Activated CD4-positive, alpha-beta T cell treated with anti-CD3 and anti-CD28 coated beads, Interleukin-2, amount 10 ng/mL, durations not matched to agents 24 days and 14 days (primary cell): ENCODE measurements at regions not wholly inside any gene's neighbourhood (a gene's known extent, or its start where the extent isn't known, plus 50 kb on each side); places are given as distances from the start of the nearest gene placed in this dataset.

Experiments
- DNase-seq: peaks from one replicate; pipeline ENCODE4 v3.0.0; 2022
- H3K27ac Mint-ChIP-seq: one replicate; pipeline ENCODE4 v1.8.0; 2022; ENCODE audit warnings: mild to moderate bottlenecking, mixed read lengths
- H3K27me3 Mint-ChIP-seq: one replicate; pipeline ENCODE4 v1.8.0; 2022; ENCODE audit warnings: mixed read lengths
- H3K36me3 Mint-ChIP-seq: one replicate; pipeline ENCODE4 v1.8.0; 2022; ENCODE audit warnings: low read depth, mild to moderate bottlenecking, mixed read lengths
- H3K4me1 Mint-ChIP-seq: one replicate; pipeline ENCODE4 v1.8.0; 2021; ENCODE audit warnings: mixed read lengths
- H3K4me3 Mint-ChIP-seq: one replicate; pipeline ENCODE4 v1.8.0; 2022; ENCODE audit warnings: mild to moderate bottlenecking, moderate library complexity, mixed read lengths
- H3K9me3 Mint-ChIP-seq: one replicate; pipeline ENCODE4 v1.8.0; 2021; ENCODE audit warnings: mixed read lengths
- intact Hi-C: fragments of 100-400 bp; cut with micrococcal nuclease; formaldehyde crosslinking; loops from one replicate; pipeline ENCODE4 v1.15.1; 2023

- peaks cover 6% of the 10 kb centered on the region for H3K27me3 Mint-ChIP-seq
- H3K27ac Mint-ChIP-seq: no peak overlapping the region
- DNase-seq: no peak
- peaks cover 5% of the 10 kb centered on the region for H3K4me1 Mint-ChIP-seq
- no peaks in the 10 kb centered on the region for H3K36me3 Mint-ChIP-seq
- intact Hi-C loops: no loop called here
- H3K9me3 Mint-ChIP-seq: peaks cover 3% of the 10 kb centered on the region
- H3K4me3 Mint-ChIP-seq: no peak overlapping the region
Measured at GRCh38 chr18:62442391-62442790, 80.4 kb upstream of the ZCCHC2 start.

- H3K27me3 Mint-ChIP-seq: no peaks in the 10 kb centered on the region
- H3K9me3 Mint-ChIP-seq: peaks cover 12% of the 10 kb centered on the region
- DNase-seq: no peak
- H3K4me1 Mint-ChIP-seq: peaks cover 8% of the 10 kb centered on the region
- H3K27ac Mint-ChIP-seq: peak overlapping the region; percentile 46
- H3K36me3 Mint-ChIP-seq: no peaks in the 10 kb centered on the region
- no peak overlapping the region for H3K4me3 Mint-ChIP-seq
- intact Hi-C loops: no loop called here
Measured at GRCh38 chr18:62445386-62445917, 77.4 kb upstream of the ZCCHC2 start.

- no peak for DNase-seq
Measured at GRCh38 chr18:62446511-62446910, 76.3 kb upstream of the ZCCHC2 start.

GRCh38 chr18:62447652-62448051, 75.2 kb upstream of the ZCCHC2 start:
- Mint-ChIP-seq H3K27me3 (no peaks in the 10 kb centered on the region), H3K9me3 (peaks cover 14% of the 10 kb centered on the region), H3K36me3 (no peaks in the 10 kb centered on the region), H3K4me1 (peaks cover 23% of the 10 kb centered on the region), H3K27ac (no peak overlapping the region), H3K4me3 (no peak overlapping the region)
- DNase-seq: no peak
- intact Hi-C loops: no loop called here

More at GRCh38 chr18:62446511-62446910, 76.3 kb upstream of the ZCCHC2 start:
- peaks cover 17% of the 10 kb centered on the region for H3K4me1 Mint-ChIP-seq
- H3K27ac Mint-ChIP-seq: no peak overlapping the region
- no peaks in the 10 kb centered on the region for H3K27me3 Mint-ChIP-seq
- no peaks in the 10 kb centered on the region for H3K36me3 Mint-ChIP-seq
- H3K4me3 Mint-ChIP-seq: no peak overlapping the region
- intact Hi-C loops: no loop called here
- H3K9me3 Mint-ChIP-seq: peaks cover 15% of the 10 kb centered on the region

- no peaks in the 10 kb centered on the region for H3K27me3 Mint-ChIP-seq
- H3K9me3 Mint-ChIP-seq: peaks cover 12% of the 10 kb centered on the region
- H3K27ac Mint-ChIP-seq: no peak overlapping the region
- no peaks in the 10 kb centered on the region for H3K36me3 Mint-ChIP-seq
- intact Hi-C loops: no loop called here
- no peak overlapping the region for H3K4me3 Mint-ChIP-seq
- H3K4me1 Mint-ChIP-seq: peaks cover 24% of the 10 kb centered on the region
- no peak for DNase-seq
Measured at GRCh38 chr18:62448426-62448825, 74.4 kb upstream of the ZCCHC2 start.

- Mint-ChIP-seq H3K36me3 (no peaks in the 10 kb centered on the region), H3K9me3 (peaks cover 15% of the 10 kb centered on the region), H3K4me1 (peaks cover 28% of the 10 kb centered on the region), H3K4me3 (no peak overlapping the region), H3K27me3 (no peaks in the 10 kb centered on the region), H3K27ac (no peak overlapping the region)
- intact Hi-C loops: no loop called here
- DNase-seq: no peak
Measured at GRCh38 chr18:62449490-62450104, 73.2 kb upstream of the ZCCHC2 start.

GRCh38 chr18:62450175-62450545, 72.7 kb upstream of the ZCCHC2 start:
- peaks cover 28% of the 10 kb centered on the region for H3K4me1 Mint-ChIP-seq
- intact Hi-C loops: no loop called here
- H3K9me3 Mint-ChIP-seq: peaks cover 15% of the 10 kb centered on the region
- H3K4me3 Mint-ChIP-seq: no peak overlapping the region
- no peaks in the 10 kb centered on the region for H3K27me3 Mint-ChIP-seq
- no peaks in the 10 kb centered on the region for H3K36me3 Mint-ChIP-seq
- no peak for DNase-seq
- no peak overlapping the region for H3K27ac Mint-ChIP-seq

GRCh38 chr18:62450546-62451410, 72.0 kb upstream of the ZCCHC2 start:
- Mint-ChIP-seq H3K4me1 (peaks cover 24% of the 10 kb centered on the region), H3K36me3 (no peaks in the 10 kb centered on the region), H3K9me3 (peaks cover 15% of the 10 kb centered on the region), H3K27ac (no peak overlapping the region), H3K4me3 (no peak overlapping the region), H3K27me3 (no peaks in the 10 kb centered on the region)
- no peak for DNase-seq
- intact Hi-C loops: no loop called here

- H3K4me1 Mint-ChIP-seq: peaks cover 23% of the 10 kb centered on the region
- peak overlapping the region; percentile 67 for H3K4me3 Mint-ChIP-seq
- H3K27ac Mint-ChIP-seq: peak overlapping the region; percentile 78
- H3K9me3 Mint-ChIP-seq: peaks cover 15% of the 10 kb centered on the region
- no peaks in the 10 kb centered on the region for H3K27me3 Mint-ChIP-seq
- H3K36me3 Mint-ChIP-seq: no peaks in the 10 kb centered on the region
- peak; percentile 60 for DNase-seq
- intact Hi-C loops: loop anchor here (1.0 kb wide), 1 partner anchor 54 kb away; no protein-coding TSS in a partner anchor
Measured at GRCh38 chr18:62452280-62452831, 70.5 kb upstream of the ZCCHC2 start.

GRCh38 chr18:62453864-62454263, 69.0 kb upstream of the ZCCHC2 start:
- no peak for DNase-seq
- Mint-ChIP-seq H3K27ac (peak overlapping the region; percentile 75), H3K27me3 (no peaks in the 10 kb centered on the region), H3K36me3 (no peaks in the 10 kb centered on the region), H3K4me1 (peaks cover 23% of the 10 kb centered on the region), H3K4me3 (peak overlapping the region; percentile 19), H3K9me3 (peaks cover 15% of the 10 kb centered on the region)
- intact Hi-C loops: no loop called here

- no peaks in the 10 kb centered on the region for H3K27me3 Mint-ChIP-seq
- no peaks in the 10 kb centered on the region for H3K36me3 Mint-ChIP-seq
- H3K9me3 Mint-ChIP-seq: peaks cover 13% of the 10 kb centered on the region
- peaks cover 23% of the 10 kb centered on the region for H3K4me1 Mint-ChIP-seq
- no peak for DNase-seq
- H3K4me3 Mint-ChIP-seq: no peak overlapping the region
- intact Hi-C loops: no loop called here
- H3K27ac Mint-ChIP-seq: no peak overlapping the region
Measured at GRCh38 chr18:62454527-62454926, 68.3 kb upstream of the ZCCHC2 start.

- intact Hi-C loops: no loop called here
- Mint-ChIP-seq H3K4me3 (no peak overlapping the region), H3K4me1 (peaks cover 23% of the 10 kb centered on the region), H3K27ac (no peak overlapping the region), H3K27me3 (no peaks in the 10 kb centered on the region), H3K36me3 (no peaks in the 10 kb centered on the region), H3K9me3 (peaks cover 8% of the 10 kb centered on the region)
- DNase-seq: no peak
Measured at GRCh38 chr18:62455222-62455621, 67.6 kb upstream of the ZCCHC2 start.

GRCh38 chr18:62457877-62458276, 64.9 kb upstream of the ZCCHC2 start:
- Mint-ChIP-seq H3K4me1 (peaks cover 5% of the 10 kb centered on the region), H3K4me3 (no peak overlapping the region), H3K36me3 (no peaks in the 10 kb centered on the region), H3K9me3 (peaks cover 3% of the 10 kb centered on the region), H3K27ac (no peak overlapping the region), H3K27me3 (no peaks in the 10 kb centered on the region)
- DNase-seq: peak; percentile 31
- intact Hi-C loops: no loop called here

GRCh38 chr18:62458346-62458745, 64.5 kb upstream of the ZCCHC2 start:
- Mint-ChIP-seq H3K9me3 (peaks cover 3% of the 10 kb centered on the region), H3K27me3 (peaks cover under 1% of the 10 kb centered on the region), H3K36me3 (no peaks in the 10 kb centered on the region), H3K4me3 (no peak overlapping the region), H3K27ac (no peak overlapping the region), H3K4me1 (peaks cover 5% of the 10 kb centered on the region)
- intact Hi-C loops: no loop called here
- DNase-seq: peak; percentile 33
